AG10803 (cell line): ENCODE measurements at regions not wholly inside any gene's neighbourhood (a gene's known extent, or its start where the extent isn't known, plus 50 kb on each side); places are given as distances from the start of the nearest gene placed in this dataset.

Experiments used
- DNase-seq: peaks from one replicate; pipeline ENCODE4 v3.0.0; 2010; ENCODE audit warnings: low read depth
- H3K4me3 ChIP-seq: 2 replicates; pipeline ENCODE4 v1.5.1; 2011; ENCODE audit warnings: mild to moderate bottlenecking, low read length, control low read depth
- CTCF ChIP-seq: conservative IDR thresholded peaks from 2 replicates; pipeline ENCODE4 v1.5.1; 2011; ENCODE audit warnings: mild to moderate bottlenecking, low read length, control low read depth, inconsistent platforms

DNA sequence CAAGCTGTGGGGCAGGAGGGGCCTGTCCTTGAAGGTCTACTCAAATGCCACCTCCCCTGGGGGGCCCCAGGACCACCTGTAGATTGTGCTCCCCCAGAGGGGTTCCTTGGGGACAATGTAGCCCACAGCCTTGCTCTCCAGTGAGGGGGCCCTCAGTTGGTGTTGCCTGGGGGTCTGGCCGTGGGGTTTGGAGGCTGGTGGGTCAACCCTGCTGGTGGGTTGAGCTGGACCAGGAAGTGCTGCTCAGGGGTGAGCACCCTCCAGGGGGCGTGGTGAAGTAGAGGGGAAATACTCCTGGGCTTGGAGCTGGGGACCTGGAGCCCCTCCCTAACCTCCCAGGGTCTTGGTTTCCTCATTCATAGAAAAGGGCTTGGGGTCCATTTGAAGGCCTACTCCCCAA lies 143.6 kb upstream of the WNT4 start:
- H3K4me3 ChIP-seq = no peak overlapping the region
- DNase-seq = no peak
- TF ChIP-seq CTCF = no peak

- no peak for DNase-seq
- no peak for TF ChIP-seq CTCF
- no peak overlapping the region for H3K4me3 ChIP-seq
Measured at GRCh38 chr1:22287273-22287672, 144.4 kb upstream of the WNT4 start.

DNA sequence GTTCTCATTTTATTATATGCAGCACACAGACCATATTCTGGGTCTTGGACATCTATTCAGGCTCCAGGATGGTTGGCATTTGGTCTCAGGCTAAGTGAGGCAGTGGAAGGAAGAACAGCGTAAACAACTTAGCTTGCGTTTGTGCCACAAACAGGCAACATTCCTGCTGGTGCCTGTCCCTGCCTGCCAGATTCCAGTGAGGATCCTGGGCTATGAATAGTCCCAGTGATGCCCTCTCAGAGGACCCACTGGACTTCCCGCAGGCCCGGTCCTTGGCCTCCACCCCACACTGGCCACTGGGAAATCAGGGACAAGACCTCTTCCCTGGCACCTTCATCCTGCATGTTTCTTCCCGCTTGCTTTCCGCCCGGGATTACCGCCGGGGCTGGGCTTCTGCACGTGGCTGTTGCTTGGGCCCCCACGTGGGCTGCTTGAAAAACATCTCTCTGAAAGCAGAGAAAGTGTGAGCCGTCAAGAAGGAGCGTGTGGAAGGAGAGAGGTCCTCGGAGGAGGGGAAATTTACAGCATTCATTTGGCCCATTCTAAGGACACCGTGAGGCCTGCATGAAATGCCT lies 145.1 kb upstream of the WNT4 start:
- no peak for DNase-seq
- TF ChIP-seq CTCF = no peak
- H3K4me3 ChIP-seq = no peak overlapping the region

DNA sequence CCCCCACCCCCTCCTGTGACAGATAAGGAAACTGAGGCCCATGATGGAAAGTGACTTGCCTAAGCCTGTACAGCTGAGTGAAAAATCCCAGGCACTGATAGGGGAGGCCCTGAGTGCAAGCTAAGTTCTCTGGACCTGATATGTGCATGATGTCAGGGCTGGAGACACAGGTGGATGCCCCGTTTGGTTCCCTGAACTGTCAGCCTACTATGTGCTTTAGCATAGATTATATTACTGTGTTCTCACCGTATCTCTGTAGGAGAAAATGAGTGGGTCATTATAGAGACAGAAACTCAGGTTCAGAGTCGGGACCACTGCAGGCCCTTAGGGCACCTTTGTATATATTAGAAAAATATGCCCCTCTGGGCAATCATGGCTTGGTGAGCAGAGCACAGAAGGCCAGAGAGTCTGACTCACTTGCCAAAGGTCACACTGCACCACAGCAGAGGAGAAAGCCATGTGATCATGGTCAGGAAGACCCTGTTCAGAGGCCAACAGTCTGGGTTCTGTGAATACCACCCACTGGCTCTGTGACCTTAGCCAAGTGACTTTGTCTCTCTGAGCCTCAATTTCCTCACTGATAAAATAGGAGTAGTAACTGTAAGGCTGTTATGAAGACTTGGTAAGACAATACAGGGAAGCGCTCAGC lies 145.8 kb upstream of the WNT4 start:
- no peak for DNase-seq
- TF ChIP-seq CTCF = no peak

DNA sequence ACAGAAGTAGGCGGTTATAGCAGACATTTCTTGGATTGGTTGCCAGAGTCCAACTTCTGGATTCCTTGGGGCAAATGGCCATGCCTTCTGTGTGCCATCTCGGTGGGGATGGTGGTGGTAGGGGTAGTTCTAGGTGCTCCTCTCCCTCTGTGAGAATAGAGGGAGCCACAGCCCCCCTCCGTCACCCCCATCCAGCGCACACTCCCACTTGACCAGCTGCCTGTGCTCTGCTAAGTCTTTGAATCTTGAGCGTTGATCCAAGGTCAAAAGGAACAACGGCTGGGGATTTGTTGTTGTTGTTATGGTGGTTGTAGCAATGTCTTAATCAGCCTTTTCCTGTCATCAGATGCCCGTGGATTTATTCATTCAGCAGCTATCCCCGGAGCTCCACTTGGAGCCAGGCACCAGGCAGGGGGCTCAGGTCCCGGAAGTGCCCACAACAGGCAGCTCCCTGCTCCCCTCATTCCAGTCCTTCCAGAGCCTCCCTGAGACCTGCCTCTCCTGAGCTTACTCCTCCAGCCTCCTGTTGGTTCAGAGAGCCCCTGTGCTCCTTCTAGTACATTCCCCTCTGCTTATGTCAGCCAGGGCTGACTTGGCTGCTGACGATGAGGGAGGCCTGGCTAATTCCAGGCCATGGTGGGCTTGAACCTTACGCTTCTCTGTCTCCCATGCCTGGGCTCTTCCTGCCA lies 146.6 kb upstream of the WNT4 start:
- H3K4me3 ChIP-seq = no peak overlapping the region
- no peak for DNase-seq
- no peak for TF ChIP-seq CTCF

More for the DNA sequence above, 145.8 kb upstream of the WNT4 start:
- no peak overlapping the region for H3K4me3 ChIP-seq

DNA sequence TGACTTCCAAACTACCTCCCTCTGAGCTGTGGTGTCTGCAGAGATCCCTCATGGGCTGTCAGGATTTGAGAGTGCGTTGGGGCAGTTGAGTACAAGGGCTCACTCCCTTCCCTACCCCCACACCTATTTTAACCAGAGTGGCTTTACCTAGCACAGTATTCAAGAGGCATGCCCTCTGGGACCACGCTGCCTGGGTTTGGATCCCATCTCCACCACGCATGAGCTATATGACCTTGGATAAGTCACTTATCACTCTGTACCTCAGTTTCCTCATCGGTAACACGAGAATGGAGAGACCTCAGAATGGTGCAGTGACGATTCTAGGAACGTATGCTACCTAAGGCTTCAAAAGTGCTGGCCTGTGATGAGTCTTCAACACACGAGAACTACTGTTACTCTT lies 147.3 kb upstream of the WNT4 start:
- TF ChIP-seq CTCF = no peak
- no peak for DNase-seq
- H3K4me3 ChIP-seq = no peak overlapping the region

- DNase-seq = no peak
- TF ChIP-seq CTCF = no peak
- H3K4me3 ChIP-seq = no peak overlapping the region
Measured at GRCh38 chr1:22290611-22291010, 147.7 kb upstream of the WNT4 start.
